Hypothalamus (tissue), 51 donors: ENCODE measurements at regions not wholly inside any gene's neighbourhood (a gene's known extent, or its start where the extent isn't known, plus 50 kb on each side); places are given as distances from the start of the nearest gene placed in this dataset.
A peak's percentile ranks its signal among the peaks of the same experiment; 100 is the strongest.
"Not testable (repeated sequence)": the region's sequence is repeated elsewhere in the genome, so short reads cannot be mapped to it uniquely, and the experiment has no call there.

ENCODE experiments used
- DNase-seq, 51 donors: peaks; one replicate each; lab custom pipeline; 2025; lab: John Stamatoyannopoulos, UW

GRCh38 chr1:144516172-144516571 lies 54.7 kb upstream of the NBPF15 start:
- DNase-seq, result not testable (repeated sequence)

- not testable (repeated sequence) for DNase-seq
Measured at GRCh38 chr1:144516906-144517305, 55.4 kb upstream of the NBPF15 start.

- not testable (repeated sequence) for DNase-seq
Measured at GRCh38 chr1:144518439-144518838, 57.0 kb upstream of the NBPF15 start.

GRCh38 chr1:144519528-144520189 lies 58.2 kb upstream of the NBPF15 start:
- DNase-seq, result not testable (repeated sequence)

- DNase-seq, result peak in 42 of 51 donors; percentile 7 to 87 (median 52)
Measured at GRCh38 chr1:144523661-144524407, 62.4 kb upstream of the NBPF15 start.

GRCh38 chr1:144532156-144532607 lies 60.5 kb upstream of the PPIAL4F start:
- not testable (repeated sequence) for DNase-seq

- not testable (repeated sequence) for DNase-seq
Measured at GRCh38 chr1:144533480-144533879, 59.2 kb upstream of the PPIAL4F start.

GRCh38 chr1:144534286-144534685 lies 58.4 kb upstream of the PPIAL4F start:
- not testable (repeated sequence) for DNase-seq

GRCh38 chr1:144536677-144537076 lies 56.0 kb upstream of the PPIAL4F start:
- DNase-seq, result not testable (repeated sequence)

- not testable (repeated sequence) for DNase-seq
Measured at GRCh38 chr1:144537234-144537633, 55.5 kb upstream of the PPIAL4F start.

- not testable (repeated sequence) for DNase-seq
Measured at GRCh38 chr1:144538736-144539135, 54.0 kb upstream of the PPIAL4F start.

- not testable (repeated sequence) for DNase-seq
Measured at GRCh38 chr1:144539191-144539960, 53.3 kb upstream of the PPIAL4F start.
